Dermis blood vessel endothelial cell (primary cell): ENCODE measurements at regions not wholly inside any gene's neighbourhood (a gene's known extent, or its start where the extent isn't known, plus 50 kb on each side); places are given as distances from the start of the nearest gene placed in this dataset.
A peak's percentile ranks its signal among the peaks of the same experiment; 100 is the strongest.

Source experiments
- DNase-seq: peaks from one replicate; pipeline ENCODE4 v3.0.0; 2010

- peak; percentile 75 for DNase-seq
Observed at GRCh38 chr18:11310476-11311086, 161.2 kb upstream of the PIEZO2 start.

- peak; percentile 27 for DNase-seq
Observed at GRCh38 chr18:11309172-11309571, 159.8 kb upstream of the PIEZO2 start.

GRCh38 chr18:11308499-11308898 lies 159.1 kb upstream of the PIEZO2 start:
- DNase-seq, result no peak

GRCh38 chr18:11307716-11308115 lies 158.3 kb upstream of the PIEZO2 start:
- no peak for DNase-seq

GRCh38 chr18:11305507-11305906 lies 156.1 kb upstream of the PIEZO2 start:
- DNase-seq, result no peak

- DNase-seq, result no peak
Observed at GRCh38 chr18:11304928-11305327, 155.6 kb upstream of the PIEZO2 start.

- no peak for DNase-seq
Observed at GRCh38 chr18:11296946-11297345, 147.6 kb upstream of the PIEZO2 start.

- no peak for DNase-seq
Observed at GRCh38 chr18:11293794-11294193, 144.4 kb upstream of the PIEZO2 start.

- DNase-seq, result no peak
Observed at GRCh38 chr18:11290786-11291185, 141.4 kb upstream of the PIEZO2 start.

- DNase-seq, result no peak
Observed at GRCh38 chr18:11289248-11289647, 139.9 kb upstream of the PIEZO2 start.

- DNase-seq, result no peak
Observed at GRCh38 chr18:11288401-11288800, 139.0 kb upstream of the PIEZO2 start.

GRCh38 chr18:11286431-11286830 lies 137.1 kb upstream of the PIEZO2 start:
- DNase-seq, result no peak

GRCh38 chr18:11284811-11285210 lies 135.4 kb upstream of the PIEZO2 start:
- DNase-seq, result no peak

- no peak for DNase-seq
Observed at GRCh38 chr18:11284349-11284748, 135.0 kb upstream of the PIEZO2 start.

- DNase-seq, result no peak
Observed at GRCh38 chr18:11283479-11284161, 134.3 kb upstream of the PIEZO2 start.

- DNase-seq, result no peak
Observed at GRCh38 chr18:11279461-11279860, 130.1 kb upstream of the PIEZO2 start.

- DNase-seq, result no peak
Observed at GRCh38 chr18:11276678-11277077, 127.3 kb upstream of the PIEZO2 start.

- no peak for DNase-seq
Observed at GRCh38 chr18:11274144-11274794, 124.9 kb upstream of the PIEZO2 start.

GRCh38 chr18:11272516-11272915 lies 123.1 kb upstream of the PIEZO2 start:
- DNase-seq, result no peak

- no peak for DNase-seq
Observed at GRCh38 chr18:11271954-11272353, 122.6 kb upstream of the PIEZO2 start.

- DNase-seq, result no peak
Observed at GRCh38 chr18:11269257-11269656, 119.9 kb upstream of the PIEZO2 start.

- DNase-seq, result no peak
Observed at GRCh38 chr18:11268741-11269233, 119.4 kb upstream of the PIEZO2 start.

- no peak for DNase-seq
Observed at GRCh38 chr18:11268153-11268552, 118.8 kb upstream of the PIEZO2 start.
